MV-4-11 (cell line): ENCODE measurements at regions not wholly inside any gene's neighbourhood (a gene's known extent, or its start where the extent isn't known, plus 50 kb on each side); places are given as distances from the start of the nearest gene placed in this dataset.

Experiments used
- DNase-seq: peaks from one replicate; lab custom pipeline; 2025; lab: John Stamatoyannopoulos, UW

DNA sequence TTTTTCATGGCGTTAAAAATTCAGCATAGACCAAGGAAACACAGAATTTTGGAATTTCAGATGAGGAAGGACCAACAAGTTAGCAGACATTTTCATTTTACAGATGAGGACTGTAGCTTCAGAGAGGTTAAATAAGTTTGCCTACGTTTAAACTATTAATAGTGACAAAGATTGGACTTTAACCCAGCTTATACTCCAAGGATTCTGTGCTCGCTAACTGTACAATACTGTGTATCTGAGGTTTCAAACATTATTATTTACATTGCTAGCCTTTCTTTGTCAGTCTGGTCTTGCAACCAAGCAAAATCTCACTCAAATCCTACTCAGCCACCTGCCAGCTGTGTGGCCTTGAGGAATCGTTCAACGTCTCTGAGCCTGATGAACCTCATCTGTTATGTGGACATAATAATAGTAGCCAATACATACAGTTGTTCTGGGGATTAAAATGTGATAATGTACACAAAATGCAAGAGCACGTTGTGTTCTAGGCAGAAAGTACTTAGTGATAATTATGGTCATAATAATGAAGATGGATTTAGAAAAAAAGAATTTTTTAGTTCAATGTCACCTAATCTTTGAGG is 462.4 kb upstream of the TRIB2 start:
- no peak for DNase-seq

DNA sequence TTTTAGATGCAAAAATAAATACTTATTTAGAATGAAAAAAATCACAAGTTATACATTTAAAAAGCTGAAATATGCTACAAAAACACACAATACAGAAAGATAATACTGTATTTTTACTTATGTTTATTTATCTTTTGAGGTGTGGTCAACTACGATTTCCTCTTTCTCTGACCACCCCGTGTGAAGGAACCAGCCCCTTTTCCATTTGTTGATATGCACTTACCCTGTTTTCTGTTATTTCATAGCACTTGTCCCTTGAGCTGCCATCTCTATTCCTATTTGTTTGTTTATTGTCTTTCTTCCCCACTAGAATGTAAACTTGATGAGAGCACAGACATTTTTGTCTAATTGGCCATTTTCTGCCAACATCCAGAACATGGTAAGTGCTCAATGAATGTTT is 460.5 kb upstream of the TRIB2 start:
- no peak for DNase-seq

DNA sequence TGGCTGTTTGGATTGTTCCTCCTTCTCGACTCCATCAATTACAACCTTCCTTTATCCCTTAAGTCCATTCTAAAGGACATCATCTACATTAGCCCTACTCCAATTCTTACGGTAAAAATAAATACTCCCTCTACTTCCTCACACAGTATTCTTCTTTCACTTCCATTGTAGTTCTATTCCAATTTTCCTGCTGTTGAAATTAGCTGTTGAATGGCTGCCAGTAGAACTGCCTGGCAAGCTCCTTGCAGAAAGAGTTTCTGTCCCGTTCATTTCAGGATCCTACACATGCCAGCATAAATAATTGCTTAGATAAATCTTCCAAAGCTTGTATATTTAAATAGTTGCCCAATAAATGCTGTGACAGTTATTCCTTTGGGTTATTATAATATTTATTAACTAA is 459.3 kb upstream of the TRIB2 start:
- no peak for DNase-seq

DNA sequence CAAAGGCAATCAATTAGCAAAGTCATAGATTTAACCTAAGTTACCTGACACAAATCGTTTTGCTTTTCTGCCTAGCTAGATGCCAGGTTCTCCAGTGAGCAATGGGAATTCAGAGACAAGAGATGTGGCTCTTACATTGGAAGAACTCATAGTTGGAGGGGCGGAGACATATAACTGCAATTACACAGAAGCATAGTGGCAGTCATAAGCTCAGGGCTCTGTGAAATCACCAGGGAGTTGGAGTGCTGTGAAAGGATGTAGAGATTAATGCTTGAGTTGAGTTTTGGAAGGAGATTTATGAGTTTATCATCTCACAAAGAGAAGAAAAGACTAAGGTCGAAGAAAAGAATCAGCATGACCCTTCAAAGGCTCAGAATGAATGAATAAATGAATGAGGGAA is 457.2 kb upstream of the TRIB2 start:
- no peak for DNase-seq

DNA sequence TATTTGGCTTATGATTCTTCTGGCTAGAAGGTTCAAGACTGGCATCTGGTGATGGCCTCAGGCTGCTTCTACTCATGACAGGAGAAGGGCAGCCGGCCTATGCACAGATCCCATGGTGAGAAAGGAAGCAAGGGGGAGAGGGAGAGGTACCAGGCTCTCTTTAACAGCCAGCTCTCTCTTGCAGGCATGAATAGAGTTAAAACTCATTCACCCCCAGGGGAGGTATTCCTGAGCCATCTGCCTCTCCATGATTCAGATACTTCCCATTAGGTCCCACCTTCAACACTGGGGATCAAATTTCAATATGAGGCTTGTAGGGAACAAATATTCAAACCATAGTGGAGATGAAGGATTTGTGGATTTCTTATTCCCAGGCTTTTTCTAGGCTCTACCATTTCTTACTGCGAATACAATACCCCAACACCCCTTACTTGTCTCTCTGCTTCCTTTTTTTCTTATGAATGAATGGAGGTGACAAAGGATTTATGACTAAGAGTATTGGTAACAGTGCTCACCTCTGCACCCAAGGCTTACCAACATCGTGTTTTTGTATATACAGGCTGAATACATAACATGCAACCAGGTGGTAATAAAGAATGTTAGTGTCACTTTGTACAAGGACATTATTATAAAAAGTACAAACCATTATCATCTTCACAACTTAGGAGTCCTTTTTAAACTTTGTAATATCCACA is 454.6 kb upstream of the TRIB2 start:
- DNase-seq, result no peak

DNA sequence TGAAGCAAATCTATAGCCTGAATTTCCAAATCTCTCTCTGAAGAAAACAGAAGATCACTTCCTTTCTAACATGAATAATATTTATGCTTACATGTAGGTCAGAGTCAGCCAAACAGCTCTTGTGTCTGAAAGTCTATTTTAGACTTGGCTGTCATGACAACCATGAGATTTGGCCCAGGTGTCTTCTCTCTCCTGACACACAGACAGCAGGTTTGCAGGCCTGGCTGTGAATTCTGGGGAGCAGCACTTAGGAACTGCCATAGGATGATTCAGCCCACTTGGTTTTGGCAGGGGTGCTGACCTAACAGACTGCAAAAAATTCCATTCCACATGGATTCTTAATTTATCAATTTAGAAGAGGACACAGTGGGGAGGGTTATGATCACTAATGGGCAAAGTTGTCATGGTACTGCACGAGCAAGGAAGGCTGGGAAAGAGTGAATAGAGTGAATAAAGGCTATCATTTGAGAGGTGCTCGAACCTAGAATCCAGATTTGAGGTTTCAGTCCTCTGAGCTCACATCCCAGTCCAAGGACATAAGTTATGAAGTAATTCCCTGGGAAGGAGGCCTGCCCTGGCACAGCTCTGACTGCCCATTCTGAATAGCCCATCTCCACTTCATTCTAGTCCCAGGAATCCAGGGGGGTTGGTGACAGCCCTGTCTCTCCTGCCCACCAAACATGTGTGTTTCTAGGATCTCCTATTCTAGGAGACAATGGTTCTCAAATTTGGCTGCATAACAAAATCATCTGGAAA is 453.9 kb upstream of the TRIB2 start:
- DNase-seq, result no peak

DNA sequence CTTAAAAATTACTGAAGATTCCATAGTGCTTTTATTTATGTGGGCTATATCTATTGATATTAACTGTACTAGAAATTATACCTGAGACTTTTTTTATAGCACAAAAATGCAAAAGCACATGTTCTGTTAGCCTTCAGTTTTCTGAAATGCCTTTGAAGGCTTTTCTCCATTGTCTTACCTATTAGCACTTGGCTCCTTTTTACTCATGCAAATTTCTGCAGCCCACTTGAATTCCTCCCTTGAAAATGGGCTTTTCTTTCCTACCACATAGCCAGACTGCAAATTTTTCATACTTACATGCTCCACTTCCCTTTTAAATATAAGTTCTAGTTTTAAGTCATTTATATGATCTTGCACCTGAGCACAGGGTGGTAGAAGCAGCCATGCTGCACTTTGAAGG is 453.0 kb upstream of the TRIB2 start:
- DNase-seq, result no peak

DNA sequence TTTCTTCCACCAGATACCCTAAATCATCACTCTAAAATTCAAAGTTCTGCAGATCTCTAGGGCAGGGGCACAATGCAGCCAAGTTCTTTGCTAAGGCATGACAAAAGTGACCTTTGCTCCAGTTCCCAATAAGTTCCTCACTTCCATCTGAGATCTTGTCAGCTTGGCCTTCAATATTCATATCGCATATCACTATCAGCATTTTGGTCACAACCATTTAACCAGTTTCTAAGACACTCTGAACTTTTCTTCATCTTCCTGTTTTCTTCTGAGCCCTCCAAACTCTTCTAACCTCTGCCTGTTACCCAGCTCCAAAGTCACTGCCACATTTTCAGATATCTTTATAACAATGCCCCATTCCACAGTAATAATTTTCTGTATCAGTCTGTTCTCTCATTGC is 452.6 kb upstream of the TRIB2 start:
- no peak for DNase-seq

DNA sequence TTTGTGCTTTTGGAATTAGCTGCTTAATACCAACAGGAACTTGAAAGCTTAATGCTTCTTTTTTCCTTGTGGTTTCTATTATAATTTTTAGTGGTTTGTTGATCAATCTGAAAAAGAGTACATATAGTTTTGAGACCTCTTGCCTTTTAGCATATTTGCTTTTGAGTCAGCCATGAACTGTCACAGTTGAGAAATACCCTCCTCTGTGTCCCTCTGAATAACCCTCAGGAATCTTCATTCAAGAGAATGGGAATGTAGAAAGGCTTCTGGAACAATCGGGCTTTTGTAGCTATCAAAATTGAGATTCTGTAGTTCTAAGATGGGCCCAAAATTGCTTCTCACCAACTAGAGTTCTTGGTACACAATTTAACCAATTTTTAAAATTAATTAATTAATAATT is 451.1 kb upstream of the TRIB2 start:
- DNase-seq, result no peak

DNA sequence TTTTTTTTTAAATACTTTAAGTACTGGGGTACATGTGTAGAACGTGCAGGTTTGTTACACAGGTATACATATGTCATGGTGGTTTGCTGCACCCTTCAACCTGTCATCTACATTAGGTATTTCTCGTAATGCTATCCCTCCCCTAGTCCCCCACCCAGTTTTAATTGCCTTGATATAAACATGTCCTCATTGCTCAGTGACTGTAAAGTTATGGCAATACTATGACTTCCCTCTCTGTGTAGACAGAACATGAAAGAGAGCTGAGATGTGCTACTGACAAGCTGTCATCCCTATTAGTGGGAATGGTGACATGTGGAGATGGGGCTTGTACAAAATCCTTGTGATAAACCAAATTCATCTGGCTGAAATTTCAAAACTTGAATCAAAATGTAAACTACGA is 449.7 kb upstream of the TRIB2 start:
- DNase-seq, result no peak

DNA sequence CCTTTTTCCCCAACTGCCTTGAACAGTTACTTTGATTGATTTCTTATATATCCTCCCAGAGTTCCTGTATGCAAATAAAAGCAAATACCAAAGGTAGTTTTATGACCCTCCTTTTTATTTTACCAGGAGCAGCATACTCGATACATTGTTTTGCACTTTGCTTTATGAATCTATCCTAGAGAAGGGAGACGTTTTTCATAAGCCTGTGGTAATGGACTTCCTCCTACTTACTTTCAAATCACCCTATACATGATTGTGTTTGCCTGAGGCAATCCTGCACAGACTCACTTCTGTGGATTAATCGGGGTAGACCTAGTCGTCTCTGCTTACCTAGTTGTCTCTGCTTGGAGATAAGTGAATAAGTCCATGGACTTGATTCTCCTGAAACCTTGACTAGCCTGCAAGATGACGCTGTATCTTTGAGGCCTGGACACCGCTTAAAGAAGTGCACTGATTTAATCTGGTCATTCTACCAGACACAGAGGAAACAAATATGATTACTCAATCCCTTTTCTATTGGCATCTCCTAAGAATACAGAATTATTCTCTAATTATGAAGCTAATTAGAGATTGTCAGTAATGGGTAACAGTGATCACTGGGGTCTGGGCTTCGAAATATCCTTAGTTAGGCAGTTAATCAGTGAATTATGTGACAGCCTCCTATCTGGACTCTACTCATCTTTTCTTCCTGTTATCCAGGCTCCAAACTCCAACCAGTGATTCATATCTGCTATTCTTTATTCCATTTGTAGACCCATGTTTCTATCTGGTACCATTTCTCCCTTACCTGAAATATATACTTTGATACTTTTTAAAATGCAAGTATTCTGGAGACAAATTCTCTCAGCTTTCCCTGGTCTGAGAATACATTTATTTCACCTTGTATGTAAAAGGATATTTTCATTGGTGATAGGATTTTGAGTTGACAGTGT is 447.4 kb upstream of the TRIB2 start:
- peak; percentile 69 for DNase-seq

DNA sequence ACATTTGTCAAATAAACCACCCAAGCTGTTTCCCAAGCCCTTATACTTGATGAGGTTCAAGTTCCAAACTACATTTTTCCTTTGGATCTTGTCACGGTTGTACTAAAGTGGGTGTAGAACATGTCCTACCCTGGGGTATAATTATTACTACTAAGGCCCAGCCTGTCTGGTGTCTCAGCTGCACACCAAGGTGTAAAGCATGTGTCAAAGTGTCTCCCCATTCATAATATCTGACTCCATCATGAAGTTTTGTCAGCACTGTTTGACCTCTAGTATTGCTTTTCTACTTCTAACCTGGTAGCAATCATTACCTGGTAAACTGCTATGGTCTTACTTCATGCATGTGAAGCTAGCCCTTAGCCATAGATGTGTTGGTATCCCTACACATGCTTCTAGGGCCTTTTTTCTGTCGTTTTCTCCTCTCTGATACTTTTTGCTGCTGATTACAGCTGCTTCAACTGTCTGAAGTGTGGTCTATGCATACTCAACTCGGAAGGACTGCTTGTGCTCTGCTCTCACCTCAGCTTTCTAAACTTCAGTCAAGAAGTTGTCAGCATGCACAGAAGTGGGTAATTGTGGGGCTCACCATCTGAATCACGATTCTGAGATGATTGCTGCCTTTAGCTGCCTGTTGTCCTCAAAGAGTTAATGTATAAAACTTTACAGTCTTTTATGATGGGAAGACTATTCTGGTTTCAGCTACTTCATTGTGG is 445.7 kb upstream of the TRIB2 start:
- DNase-seq, result no peak

DNA sequence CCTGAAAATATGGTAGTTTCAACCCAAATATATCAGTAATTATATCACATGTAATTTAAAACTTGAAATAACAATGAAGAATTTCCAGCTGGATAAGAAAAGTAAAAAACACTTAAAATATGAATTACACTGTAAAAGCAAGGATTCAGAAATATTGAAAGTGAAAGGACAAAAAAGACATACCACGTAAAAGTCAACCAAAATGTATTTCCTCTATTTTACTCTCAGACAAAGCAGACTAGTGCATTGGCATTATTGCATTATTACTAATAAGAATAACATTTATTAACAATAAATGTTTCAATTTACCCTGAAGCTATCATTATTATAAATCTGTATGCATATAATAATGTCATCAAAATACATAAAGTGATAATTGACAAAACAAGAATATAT is 445.1 kb upstream of the TRIB2 start:
- DNase-seq, result peak; percentile 18

DNA sequence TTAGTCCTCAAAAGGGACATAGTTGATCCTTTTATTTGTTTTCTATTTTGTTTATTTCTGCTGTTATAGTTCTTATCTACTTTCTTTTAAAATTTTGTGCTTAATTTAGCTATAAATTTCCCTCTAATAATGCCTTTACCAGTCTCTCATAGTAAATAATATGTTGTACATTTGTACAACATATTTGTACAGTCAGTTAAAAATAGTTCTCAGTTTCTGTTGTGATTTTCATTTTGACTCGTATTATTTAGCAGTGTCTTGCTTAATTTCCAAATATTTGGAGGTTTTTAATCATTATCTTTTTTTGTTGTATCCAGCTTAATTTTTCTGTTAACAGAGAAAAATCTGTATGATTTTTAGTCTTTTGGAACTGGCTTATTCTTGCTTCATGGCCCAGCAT is 443.6 kb upstream of the TRIB2 start:
- no peak for DNase-seq

DNA sequence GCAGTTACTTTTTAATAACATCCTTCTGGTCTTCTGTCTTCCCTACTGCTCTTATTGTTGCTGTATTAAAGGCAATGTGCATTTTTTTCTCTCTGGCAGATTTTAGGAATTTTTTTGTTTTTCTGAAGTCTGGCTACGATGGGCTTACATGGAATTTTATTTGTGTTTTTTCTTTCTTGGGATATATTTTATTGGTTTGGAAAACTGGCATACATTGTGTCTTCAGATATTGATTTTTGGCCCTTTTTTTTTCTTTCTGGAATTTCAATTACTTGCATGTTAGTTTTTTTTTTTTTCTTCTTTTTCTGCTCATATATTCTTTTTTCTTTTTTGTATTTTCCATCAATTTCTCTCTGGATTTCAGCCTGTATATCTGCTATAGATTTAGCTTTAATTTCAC is 442.1 kb upstream of the TRIB2 start:
- no peak for DNase-seq

DNA sequence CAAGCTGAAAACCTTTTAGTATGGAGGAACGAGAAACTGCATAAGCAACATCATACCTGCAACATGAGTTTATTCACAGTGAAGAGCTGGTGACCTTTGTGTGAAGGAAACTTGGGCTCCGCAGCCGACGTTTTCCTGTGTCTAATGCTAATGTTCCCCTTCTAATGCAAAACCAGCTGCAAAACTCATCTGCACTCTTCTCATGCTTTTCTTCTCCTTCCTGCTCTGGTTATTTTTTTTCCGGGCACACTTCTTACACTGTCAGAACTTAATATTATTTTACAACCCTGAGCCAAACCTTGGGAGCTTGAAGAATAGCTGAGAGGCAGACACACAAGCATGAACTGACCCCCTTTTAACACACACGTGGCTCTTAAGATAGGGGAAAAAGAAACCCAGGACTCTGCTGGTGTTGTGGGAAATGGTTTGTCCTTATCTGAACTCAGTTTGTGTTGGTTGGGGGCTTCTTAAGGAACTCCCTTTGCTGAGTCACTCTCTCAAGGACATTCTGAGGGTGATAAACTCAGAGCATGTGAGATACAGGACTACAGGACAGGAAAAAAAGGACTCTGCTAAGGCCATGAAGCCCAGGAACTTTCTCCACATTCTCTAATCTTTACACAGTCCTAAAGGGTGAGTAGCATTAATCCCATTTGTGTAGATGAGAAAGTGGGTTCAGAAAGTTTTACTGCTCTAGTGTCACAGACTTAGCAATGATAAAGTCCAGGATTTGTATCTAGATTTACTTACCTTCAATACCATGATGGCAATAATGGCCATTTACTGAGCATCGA is 439.3 kb upstream of the TRIB2 start:
- no peak for DNase-seq

DNA sequence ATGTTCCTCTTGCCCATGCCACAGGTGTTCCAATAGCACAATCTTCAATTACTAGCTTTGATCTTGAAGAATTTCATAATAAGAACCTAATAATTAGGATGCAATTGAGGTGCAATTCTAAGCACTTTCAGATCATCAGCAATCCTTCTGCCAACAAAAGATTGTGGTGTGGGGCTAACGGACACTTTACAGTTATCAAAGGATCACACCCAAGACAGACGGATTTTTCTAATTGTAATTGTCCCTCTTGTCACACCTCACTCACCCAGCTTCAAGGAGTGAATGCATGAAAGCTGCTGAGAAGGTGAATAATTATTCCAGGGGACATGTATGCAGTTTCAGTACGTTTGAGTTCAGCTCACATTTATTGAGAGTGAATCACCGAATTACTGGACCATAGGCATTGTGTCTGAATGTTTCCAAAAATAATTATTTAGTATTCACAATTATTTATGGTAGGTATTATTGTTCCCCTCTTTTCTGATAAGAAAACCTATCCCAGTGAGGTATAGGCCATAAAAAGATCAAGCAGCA is 438.5 kb upstream of the TRIB2 start:
- DNase-seq, result no peak

DNA sequence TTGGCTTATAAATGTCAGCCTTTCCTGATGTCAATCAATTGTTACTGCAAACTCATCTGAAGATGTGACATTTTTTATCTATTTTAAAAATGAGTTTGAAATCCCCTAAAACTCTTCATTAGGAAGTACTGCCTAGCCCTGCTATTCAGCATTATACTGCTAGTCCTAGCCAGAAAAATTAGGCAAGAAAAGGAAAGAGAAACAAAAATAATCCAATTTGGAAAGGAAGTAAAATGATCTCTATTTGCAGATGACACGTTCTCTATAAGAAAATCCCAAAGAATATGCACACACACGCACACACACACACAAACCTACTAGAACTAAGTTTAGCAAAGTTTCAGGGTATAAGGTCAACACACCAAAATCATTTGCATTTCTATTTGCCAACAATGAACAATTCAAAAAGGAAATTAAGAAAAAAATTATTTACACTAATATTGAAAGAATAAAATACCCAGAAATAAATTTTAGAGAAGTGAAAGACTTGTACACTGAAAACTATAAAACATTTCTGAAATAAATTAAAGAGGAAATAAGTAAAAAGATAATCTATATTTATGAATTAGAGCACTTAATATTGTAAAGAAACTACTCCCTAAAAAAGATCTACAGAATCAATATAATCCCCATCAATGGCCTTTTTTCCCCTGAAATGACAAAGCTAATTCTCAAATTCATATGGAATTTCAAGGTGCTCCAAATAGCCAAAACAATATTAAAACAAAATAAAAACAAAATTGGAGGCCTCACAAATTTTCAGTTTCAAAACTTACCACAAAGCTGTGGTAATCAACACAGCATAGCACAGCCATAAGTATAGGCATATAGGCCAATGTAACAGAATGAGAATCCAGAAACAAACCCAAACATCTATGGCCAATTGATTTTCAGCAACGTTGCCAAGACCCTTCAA is 433.7 kb upstream of the TRIB2 start:
- no peak for DNase-seq

DNA sequence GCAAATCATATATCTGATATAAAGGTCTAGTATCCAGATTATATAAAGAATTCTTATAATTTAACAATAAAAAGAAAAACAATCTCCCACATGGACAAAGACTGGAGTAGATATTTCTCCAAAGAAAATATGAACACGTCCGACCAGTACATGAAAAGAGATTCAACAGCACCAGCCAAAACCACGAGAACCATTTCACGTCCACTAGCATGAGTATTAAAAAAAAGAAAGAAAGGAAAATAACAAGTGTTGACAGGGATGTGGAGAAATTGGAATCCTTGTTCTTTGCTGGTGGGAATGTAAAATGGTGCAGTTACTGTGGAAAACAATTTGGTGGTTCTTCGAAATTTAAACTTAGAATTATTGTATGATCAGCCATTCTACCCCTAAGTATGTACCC is 432.7 kb upstream of the TRIB2 start:
- DNase-seq, result no peak

DNA sequence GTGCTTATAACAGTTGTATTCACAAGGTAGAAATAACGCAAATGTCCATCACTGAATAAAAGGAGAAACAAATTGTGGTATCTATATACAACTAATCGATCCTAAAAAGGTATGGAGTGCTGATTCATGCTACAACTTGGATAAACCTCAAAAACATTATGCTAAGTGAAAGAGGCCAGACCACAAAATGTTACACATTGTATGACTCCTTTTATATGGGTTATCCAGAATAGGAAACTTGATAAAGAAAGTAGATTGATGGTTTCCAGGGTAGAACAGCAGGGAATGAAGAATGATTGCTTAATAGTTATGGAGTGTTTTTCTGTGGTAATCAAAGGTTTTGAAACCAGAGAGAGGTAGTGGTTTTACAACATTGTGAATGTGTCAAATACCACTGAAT is 432.2 kb upstream of the TRIB2 start:
- peak; percentile 47 for DNase-seq
